GM23338 (cell line): ENCODE measurements at regions not wholly inside any gene's neighbourhood (a gene's known extent, or its start where the extent isn't known, plus 50 kb on each side); places are given as distances from the start of the nearest gene placed in this dataset.

Experiments
- CREB1 ChIP-seq: fragments of 250-450 bp; sonication (Bioruptor Pico); IDR thresholded peaks from 2 replicates; pipeline ENCODE4 v1.5.0; 2020; ENCODE audit warnings: low read depth, mild to moderate bottlenecking, moderate library complexity
- CTCF ChIP-seq, 2 experiments: fragments of 200-600 bp in 1 of 2; sonication (generic) in 1 of 2; conservative IDR thresholded peaks; 2 replicates each; pipeline versions ENCODE4 v1.5.1 to v1.6.1; 2016 to 2017; ENCODE audit warnings: antibody characterized with exemption in 2 of 2, low read depth in 2 of 2, mild to moderate bottlenecking in 2 of 2, moderate library complexity in 1 of 2
- ETS1 ChIP-seq: IDR thresholded peaks from 2 replicates; pipeline ENCODE4 v1.6.1; 2016; ENCODE audit warnings: antibody characterized with exemption
- EZH2 ChIP-seq: fragments of 200-600 bp; sonication (generic); IDR thresholded peaks from one replicate; pipeline ENCODE4 v1.8.0; 2017; ENCODE audit warnings: antibody characterized with exemption, mild to moderate bottlenecking, low read depth; ENCODE audit not compliant: unreplicated experiment
- EZH2phosphoT487 ChIP-seq: fragments of 200-600 bp; sonication (generic); IDR thresholded peaks from one replicate; pipeline ENCODE4 v1.8.1; 2018; ENCODE audit warnings: antibody characterized with exemption; ENCODE audit not compliant: unreplicated experiment
- JUNB ChIP-seq: IDR thresholded peaks from one replicate; pipeline ENCODE4 v1.6.1; 2016; ENCODE audit warnings: antibody characterized with exemption; ENCODE audit not compliant: unreplicated experiment
- NANOG ChIP-seq: IDR thresholded peaks from 2 replicates; pipeline ENCODE4 v1.6.1; 2016; ENCODE audit warnings: antibody characterized with exemption, borderline replicate concordance
- POLR2AphosphoS5 ChIP-seq: IDR thresholded peaks from 2 replicates; pipeline ENCODE4 v1.6.1; 2016; ENCODE audit warnings: antibody characterized with exemption, low read depth
- REST ChIP-seq: IDR thresholded peaks from one replicate; pipeline ENCODE4 v1.6.1; 2018; ENCODE audit warnings: antibody characterized with exemption; ENCODE audit not compliant: unreplicated experiment
- ZNF331 ChIP-seq: fragments of 250-450 bp; sonication (Bioruptor Pico); IDR thresholded peaks from 2 replicates; pipeline ENCODE4 v1.5.0; 2020; ENCODE audit warnings: low read depth, mild to moderate bottlenecking, moderate library complexity

- TF ChIP-seq CTCF (conservative IDR thresholded peaks at IDR 0.05; ENCODE audit: low read depth in 2 of 2): no peak
- TF ChIP-seq EZH2phosphoT487: no peak
- no peak for TF ChIP-seq EZH2
- no peak for TF ChIP-seq JUNB
- TF ChIP-seq REST: no peak
- TF ChIP-seq NANOG: no peak
- no peak for TF ChIP-seq POLR2AphosphoS5
- no peak for TF ChIP-seq ZNF331 (CRISPR knock-in tag)
- no peak for TF ChIP-seq ETS1
- no peak for TF ChIP-seq CREB1 (CRISPR knock-in tag)
Measured at GRCh38 chr2:219991116-219991515, 363.7 kb downstream of the SLC4A3 start.
